GM20000 (cell line): ENCODE measurements at regions not wholly inside any gene's neighbourhood (a gene's known extent, or its start where the extent isn't known, plus 50 kb on each side); places are given as distances from the start of the nearest gene placed in this dataset.

Experiments used
- DNase-seq: peaks from one replicate; pipeline ENCODE4 v3.0.0; 2012; ENCODE audit warnings: low spot score
- CTCF ChIP-seq: IDR thresholded peaks from 2 replicates; pipeline ENCODE4 v1.5.1; 2012; ENCODE audit warnings: mild to moderate bottlenecking, control low read depth; ENCODE audit errors: extremely low read depth, missing control alignments

GRCh38 chrX:46211079-46211478, 334.1 kb downstream of the ZNF674 start:
- TF ChIP-seq CTCF = no peak
- no peak for DNase-seq

- DNase-seq = no peak
- no peak for TF ChIP-seq CTCF
Observed at GRCh38 chrX:46209768-46210167, 335.5 kb downstream of the ZNF674 start.

- TF ChIP-seq CTCF = no peak
- no peak for DNase-seq
Observed at GRCh38 chrX:46209037-46209436, 336.2 kb downstream of the ZNF674 start.

- DNase-seq = no peak
Observed at GRCh38 chrX:46208225-46208854, 336.9 kb downstream of the ZNF674 start.

GRCh38 chrX:46204721-46205422, 340.3 kb downstream of the ZNF674 start:
- no peak for DNase-seq
- no peak for TF ChIP-seq CTCF

More at GRCh38 chrX:46208225-46208854, 336.9 kb downstream of the ZNF674 start:
- TF ChIP-seq CTCF = no peak

- no peak for DNase-seq
- no peak for TF ChIP-seq CTCF
Observed at GRCh38 chrX:46202733-46203514, 342.3 kb downstream of the ZNF674 start.

GRCh38 chrX:46200413-46200812, 344.8 kb downstream of the ZNF674 start:
- no peak for DNase-seq
- TF ChIP-seq CTCF = no peak
